ENCODE measurements at regions not wholly inside any gene's neighbourhood (a gene's known extent, or its start where the extent isn't known, plus 50 kb on each side); places are given as distances from the start of the nearest gene placed in this dataset.

GRCh38 chr3:118412503-118412902 lies 622.1 kb downstream of the IGSF11 start:
- Histone ChIP-seq H3K4me3 (no peak overlapping the region), H3K4me1 (no peaks in the 10 kb centered on the region), H3K27me3 (no peaks in the 10 kb centered on the region), H3K36me3 (no peaks in the 10 kb centered on the region), H3K27ac (no peak overlapping the region), H3K9me3 (peaks cover 0 to 5% (median 2%) of the 10 kb centered on the region in 4 donors)
- DNase-seq: no peak
- TF ChIP-seq EP300 (IDR thresholded peaks at IDR 0.05): no peak
- WGBS, 5 donors: 77 to 92% (median 81%) methylated on average over 1 of the region's 1 CpG
- intact Hi-C loops (cut with DNase I; ENCODE audit: low total_unique reads): no loop called here

- Histone ChIP-seq H3K27me3 (no peaks in the 10 kb centered on the region), H3K4me3 (no peak overlapping the region), H3K27ac (no peak overlapping the region), H3K4me1 (no peaks in the 10 kb centered on the region), H3K36me3 (no peaks in the 10 kb centered on the region), H3K9me3 (no peaks in the 10 kb centered on the region)
- WGBS, 5 donors: 51 to 64% (median 56%) methylated on average over 4 of the region's 4 CpGs
- intact Hi-C loops (cut with DNase I; ENCODE audit: low total_unique reads): no loop called here
- DNase-seq: no peak
- no peak for TF ChIP-seq CTCF (IDR thresholded peaks at IDR 0.05)
- no peak for TF ChIP-seq POLR2AphosphoS5 (IDR thresholded peaks at IDR 0.05)
- TF ChIP-seq EP300 (IDR thresholded peaks at IDR 0.05): no peak
- no peak for TF ChIP-seq POLR2A (IDR thresholded peaks at IDR 0.05)
Observed at GRCh38 chr3:118425272-118425837, 609.3 kb downstream of the IGSF11 start.

GRCh38 chr3:118433825-118434224 lies 600.8 kb downstream of the IGSF11 start:
- intact Hi-C loops (cut with DNase I; ENCODE audit: low total_unique reads): no loop called here
- Histone ChIP-seq H3K27ac (no peak overlapping the region), H3K9me3 (no peaks in the 10 kb centered on the region), H3K4me3 (no peak overlapping the region), H3K27me3 (no peaks in the 10 kb centered on the region), H3K4me1 (no peaks in the 10 kb centered on the region), H3K36me3 (no peaks in the 10 kb centered on the region)
- no peak for TF ChIP-seq POLR2A (IDR thresholded peaks at IDR 0.05)
- no peak for TF ChIP-seq EP300 (IDR thresholded peaks at IDR 0.05)
- TF ChIP-seq CTCF (IDR thresholded peaks at IDR 0.05): no peak
- TF ChIP-seq POLR2AphosphoS5 (IDR thresholded peaks at IDR 0.05): no peak
- WGBS, 5 donors: 68 to 79% (median 75%) methylated on average over 2 of the region's 2 CpGs
- DNase-seq: no peak

GRCh38 chr3:118435851-118436350 lies 598.7 kb downstream of the IGSF11 start:
- intact Hi-C loops (cut with DNase I; ENCODE audit: low total_unique reads): no loop called here
- Histone ChIP-seq H3K27me3 (no peaks in the 10 kb centered on the region), H3K4me1 (no peaks in the 10 kb centered on the region), H3K9me3 (no peaks in the 10 kb centered on the region), H3K36me3 (no peaks in the 10 kb centered on the region), H3K4me3 (no peak overlapping the region), H3K27ac (no peak overlapping the region)
- 56 to 82% (median 68%) methylated on average over 1 of the region's 1 CpG for WGBS, 5 donors
- DNase-seq: no peak
- TF ChIP-seq CTCF (IDR thresholded peaks at IDR 0.05) (no peak), POLR2AphosphoS5 (IDR thresholded peaks at IDR 0.05) (no peak), EP300 (IDR thresholded peaks at IDR 0.05) (no peak), POLR2A (IDR thresholded peaks at IDR 0.05) (no peak)

- no peak overlapping the region for H3K27ac ChIP-seq
- H3K27me3 ChIP-seq: no peaks in the 10 kb centered on the region
- DNase-seq: peak in 1 of 2 donors; percentile 2
- no peak overlapping the region for H3K4me3 ChIP-seq
- H3K9me3 ChIP-seq: no peaks in the 10 kb centered on the region
- no peaks in the 10 kb centered on the region for H3K36me3 ChIP-seq
- intact Hi-C loops (cut with DNase I; ENCODE audit: low total_unique reads): no loop called here
- TF ChIP-seq POLR2A (IDR thresholded peaks at IDR 0.05): no peak
- TF ChIP-seq POLR2AphosphoS5 (IDR thresholded peaks at IDR 0.05): no peak
- TF ChIP-seq CTCF (IDR thresholded peaks at IDR 0.05): no peak
- no peak for TF ChIP-seq EP300 (IDR thresholded peaks at IDR 0.05)
- no peaks in the 10 kb centered on the region for H3K4me1 ChIP-seq
- 0 to 37% (median 22%) methylated on average over 1 of the region's 1 CpG for WGBS, 5 donors
Observed at GRCh38 chr3:118436697-118437262, 597.9 kb downstream of the IGSF11 start.
